ENCODE measurements at regions not wholly inside any gene's neighbourhood (a gene's known extent, or its start where the extent isn't known, plus 50 kb on each side); places are given as distances from the start of the nearest gene placed in this dataset.
A peak's percentile ranks its signal among the peaks of the same experiment; 100 is the strongest.

DNA sequence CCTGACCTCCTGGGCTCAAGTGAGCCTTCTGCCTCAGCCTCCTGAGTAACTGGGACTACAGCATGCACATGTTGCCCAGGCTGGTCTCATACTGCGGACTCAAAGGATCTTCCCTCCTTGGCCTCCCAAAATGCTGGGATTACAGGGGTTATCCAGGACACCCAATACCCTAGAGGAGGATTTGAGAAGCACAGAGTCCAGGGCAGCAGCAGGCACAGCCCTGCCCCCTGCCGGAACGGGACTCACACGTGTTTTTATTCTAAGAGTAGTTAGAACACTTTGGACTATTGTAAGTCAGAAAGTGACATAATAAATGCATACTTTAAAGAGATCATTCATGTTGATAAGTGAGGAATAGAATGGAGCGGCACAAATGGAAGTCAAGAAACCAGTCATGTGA is 80.2 kb downstream of the C6orf118 start:
- DNase-seq (ENCODE audit: low read depth) = no peak

GRCh38 chr6:165227644-165228329 is 81.6 kb downstream of the C6orf118 start:
- peak; percentile 46 for DNase-seq (ENCODE audit: low read depth)

DNA sequence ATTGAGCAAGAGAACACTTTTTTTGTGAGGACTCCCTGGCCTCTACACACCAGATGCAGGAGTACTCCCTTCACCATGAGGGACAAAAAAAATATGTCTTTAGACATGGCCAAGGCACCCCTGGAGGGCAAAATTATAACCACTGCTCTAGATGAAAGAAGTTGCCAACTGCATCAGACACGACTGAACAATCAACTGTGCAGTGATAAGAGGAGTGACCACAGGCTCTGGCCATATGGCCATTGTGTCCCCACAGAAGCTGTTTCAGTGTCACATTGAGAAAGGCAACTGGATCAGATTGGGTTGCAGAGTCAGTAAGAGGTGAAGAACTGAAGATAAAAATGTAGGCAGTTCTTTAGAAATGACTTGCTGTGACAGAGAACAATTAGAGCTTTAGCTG is 85.7 kb downstream of the C6orf118 start:
- DNase-seq (ENCODE audit: low read depth) = no peak

- no peak for DNase-seq (ENCODE audit: low read depth)
These were observed 86.3 kb downstream of the C6orf118 start for GRCh38 chr6:165223101-165223500.

DNA sequence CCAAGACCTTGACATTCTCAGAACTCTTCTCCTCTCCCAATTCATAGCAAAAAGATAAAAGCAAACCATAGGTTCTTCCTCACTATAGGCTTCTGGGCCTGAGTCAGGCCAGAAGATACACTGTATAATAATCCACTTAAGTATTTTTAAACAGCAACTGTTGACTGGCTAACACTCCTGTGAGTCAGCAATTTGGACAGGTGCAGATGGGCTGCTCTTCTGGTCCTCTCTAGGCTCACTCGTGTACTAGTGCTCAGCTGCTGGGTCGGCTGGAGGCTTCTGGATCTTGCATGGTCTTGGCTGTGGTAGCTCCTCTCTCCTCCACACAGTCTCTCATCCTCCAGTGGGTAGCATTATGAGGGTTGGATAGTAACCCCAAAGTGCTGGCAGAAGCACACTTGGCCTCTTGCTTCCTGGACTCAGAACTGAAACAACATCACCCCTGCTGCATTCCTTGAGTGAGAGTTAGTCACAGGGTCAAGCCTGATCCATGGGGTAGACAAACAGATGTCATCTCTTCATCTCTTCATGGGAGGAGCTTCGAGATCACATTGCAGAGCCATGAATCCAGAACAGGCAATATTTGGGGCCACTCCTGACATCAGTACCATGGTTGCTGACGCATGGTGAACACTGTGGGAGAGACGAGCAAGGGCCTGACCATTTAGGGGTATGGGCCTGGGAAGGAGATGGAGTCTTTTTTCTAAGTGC is 86.9 kb downstream of the C6orf118 start:
- no peak for DNase-seq (ENCODE audit: low read depth)

GRCh38 chr6:165220045-165220444 is 89.4 kb downstream of the C6orf118 start:
- no peak for DNase-seq (ENCODE audit: low read depth)

- no peak for DNase-seq (ENCODE audit: low read depth)
These were observed 89.8 kb downstream of the C6orf118 start for GRCh38 chr6:165219629-165220028.

DNA sequence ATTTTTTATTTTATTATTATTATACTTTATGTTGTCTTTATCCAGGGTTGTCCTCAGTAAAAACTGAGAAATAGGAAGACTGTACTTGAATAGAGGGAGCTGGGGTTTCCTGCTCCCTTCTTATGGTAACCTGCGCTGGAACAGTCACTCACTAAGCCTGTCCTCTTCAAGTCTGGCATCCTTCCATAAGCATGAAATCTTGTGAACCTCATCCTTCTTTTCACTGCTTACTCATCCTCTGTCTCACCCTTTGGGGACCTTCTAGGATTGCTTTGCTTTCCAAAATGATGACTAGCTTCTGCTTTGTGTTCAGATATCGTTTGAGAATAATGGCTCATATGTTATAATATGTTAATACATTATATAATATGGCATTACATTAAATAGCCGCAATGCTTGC is 90.6 kb downstream of the C6orf118 start:
- DNase-seq (ENCODE audit: low read depth) = peak; percentile 57

- DNase-seq (ENCODE audit: low read depth) = no peak
These were observed 102.6 kb downstream of the C6orf118 start for GRCh38 chr6:165206798-165207197.

GRCh38 chr6:165205632-165206031 is 103.8 kb downstream of the C6orf118 start:
- no peak for DNase-seq (ENCODE audit: low read depth)

DNA sequence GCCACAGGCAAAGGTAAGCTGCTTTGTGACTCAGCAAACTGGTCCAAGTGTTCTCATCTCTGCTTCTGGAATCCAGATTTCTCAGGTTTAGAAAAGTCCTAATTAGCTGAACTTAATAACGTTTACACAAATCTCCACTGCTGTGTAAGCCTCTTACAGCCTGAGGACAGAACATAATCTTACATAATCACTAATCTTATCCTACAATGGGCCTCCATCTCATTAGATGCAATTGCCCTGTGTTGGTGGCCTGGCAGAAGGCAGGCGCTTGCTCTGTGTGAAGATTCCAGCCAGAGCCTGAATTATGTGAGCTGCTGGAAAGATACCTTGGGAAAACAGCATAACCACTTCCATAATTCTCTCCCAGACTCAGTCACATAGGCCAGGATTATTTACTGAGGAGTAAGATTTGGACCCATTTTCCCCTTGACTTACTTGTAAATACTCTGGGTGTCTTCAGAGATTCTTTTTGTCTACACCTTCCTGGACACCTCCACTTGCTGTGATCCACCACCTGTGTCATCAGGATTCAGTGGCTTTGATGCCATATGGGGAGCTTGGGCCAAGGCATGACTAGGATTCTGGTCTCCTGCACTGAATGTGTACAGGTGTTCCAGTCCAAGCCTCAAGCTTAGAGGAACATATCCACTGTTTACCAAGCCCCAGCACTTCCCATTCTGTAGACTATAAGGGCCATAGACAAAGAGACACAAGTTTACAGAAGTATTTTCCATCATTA is 104.4 kb downstream of the C6orf118 start:
- DNase-seq (ENCODE audit: low read depth) = no peak

DNA sequence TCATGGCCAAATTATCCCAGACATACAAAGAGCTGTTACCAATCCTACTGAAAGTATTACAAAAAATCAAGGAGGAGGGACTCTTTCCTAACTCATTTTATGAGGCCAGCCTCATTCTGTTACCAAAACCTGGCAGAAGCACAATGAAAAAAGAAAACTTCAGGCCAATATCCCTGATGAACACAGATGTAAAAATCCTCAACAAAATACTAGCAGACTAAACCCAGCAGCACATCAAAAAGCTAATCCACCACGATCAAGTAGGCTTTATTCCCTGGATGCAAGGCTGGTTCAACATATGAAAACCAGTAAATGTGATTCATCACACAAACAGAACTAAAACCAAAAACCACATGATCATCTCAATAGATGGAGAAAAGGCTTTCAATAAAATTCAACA is 109.2 kb downstream of the C6orf118 start:
- DNase-seq (ENCODE audit: low read depth) = no peak

- DNase-seq (ENCODE audit: low read depth) = no peak
These were observed 117.9 kb downstream of the C6orf118 start for GRCh38 chr6:165191461-165191860.

GRCh38 chr6:165186441-165187205 is 122.8 kb downstream of the C6orf118 start:
- no peak for DNase-seq (ENCODE audit: low read depth)

DNA sequence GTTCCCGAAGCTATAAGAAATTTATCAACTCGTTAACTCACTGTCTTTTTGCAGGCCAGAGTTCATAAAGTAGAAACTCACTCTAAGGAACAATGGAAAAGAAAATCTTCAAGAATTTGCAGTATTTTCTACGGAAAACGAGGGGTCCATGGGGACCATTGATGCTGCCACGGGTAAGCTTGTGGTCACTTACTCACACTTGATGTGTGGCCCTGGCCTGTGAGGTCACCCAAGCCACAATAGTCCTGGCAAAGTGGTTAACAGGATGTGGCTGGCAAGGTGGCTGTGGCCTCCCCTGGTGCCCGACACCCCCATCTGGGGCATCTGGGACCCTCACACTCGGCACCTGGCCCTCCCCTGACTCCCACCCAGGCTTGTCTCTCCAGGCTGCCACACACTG is 123.4 kb downstream of the C6orf118 start:
- DNase-seq (ENCODE audit: low read depth) = peak; percentile 40

- DNase-seq (ENCODE audit: low read depth) = peak; percentile 48
These were observed 125.0 kb downstream of the C6orf118 start for GRCh38 chr6:165184192-165184979.

DNA sequence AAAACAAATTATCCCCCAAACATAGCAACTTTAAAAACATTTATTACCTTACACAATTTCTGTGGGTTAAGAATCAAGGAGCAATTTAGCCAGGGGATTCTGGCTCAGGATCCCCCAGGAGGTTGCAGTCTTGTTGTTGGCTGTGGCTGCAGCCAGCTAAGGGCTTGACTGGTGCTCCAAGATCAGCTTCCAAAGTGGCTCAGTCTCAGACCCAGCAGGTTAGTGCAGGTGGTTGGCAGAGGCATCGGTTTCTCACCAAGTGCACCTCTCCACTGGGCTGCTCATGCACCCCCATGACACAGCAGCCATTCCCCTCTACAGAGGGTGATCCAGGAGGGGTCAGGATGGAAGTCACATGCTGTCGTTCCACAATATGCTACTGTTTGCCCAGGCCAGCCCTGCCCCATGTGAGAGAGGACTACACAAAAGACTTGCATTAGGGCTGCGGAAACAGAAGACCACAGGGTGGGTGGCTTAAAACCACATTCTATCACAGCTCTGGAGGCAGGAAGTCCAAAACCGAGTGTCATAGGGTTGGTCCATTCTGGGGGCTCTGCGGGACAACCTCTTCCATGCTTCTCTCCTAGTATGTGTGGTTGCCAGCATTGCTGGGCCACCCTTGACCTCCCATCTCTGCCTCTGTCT is 125.8 kb downstream of the C6orf118 start:
- DNase-seq (ENCODE audit: low read depth) = peak; percentile 37

GRCh38 chr6:165183071-165183470 is 126.3 kb downstream of the C6orf118 start:
- DNase-seq (ENCODE audit: low read depth) = no peak

DNA sequence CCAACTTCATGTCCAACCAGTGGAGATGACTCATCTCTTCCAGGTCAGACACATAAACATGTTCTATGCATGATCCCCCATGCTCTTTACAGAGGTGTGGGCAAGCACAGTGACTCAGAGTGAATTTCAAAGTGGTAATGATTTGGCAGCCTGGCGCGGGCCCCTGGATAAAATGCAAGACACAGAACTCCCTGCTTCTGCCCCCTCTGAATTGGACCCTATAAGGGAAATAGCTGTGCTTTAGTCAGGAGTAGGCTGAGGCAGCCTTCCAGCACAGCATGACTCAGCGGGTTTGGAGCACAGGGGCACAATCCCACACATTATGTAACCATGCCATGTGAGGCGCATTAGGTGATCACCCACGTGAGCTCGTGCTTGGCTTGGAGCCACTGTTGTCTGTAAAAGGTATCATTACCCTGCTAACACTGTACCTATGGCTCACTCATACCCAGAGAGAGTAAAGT is 127.4 kb downstream of the C6orf118 start:
- peak; percentile 83 for DNase-seq (ENCODE audit: low read depth)

DNA sequence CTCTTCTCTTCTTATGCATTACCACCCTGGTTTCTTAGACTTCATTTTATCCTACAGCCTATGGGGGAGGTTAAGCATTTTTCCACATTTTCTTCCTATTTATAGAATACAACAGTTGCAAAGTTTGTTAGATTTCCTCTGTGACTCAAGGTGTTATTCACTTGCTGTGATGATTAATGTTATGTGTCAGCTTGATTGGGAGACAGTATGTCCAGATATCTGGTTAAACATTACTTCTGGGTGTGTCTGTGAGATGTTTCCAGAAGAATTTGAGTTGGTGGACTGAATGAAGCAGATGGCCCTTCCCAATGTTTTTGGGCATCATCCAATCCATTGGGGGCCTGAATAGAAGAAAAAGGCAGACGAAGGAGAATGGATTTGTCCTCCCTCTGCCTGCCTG is 131.3 kb downstream of the C6orf118 start:
- DNase-seq (ENCODE audit: low read depth) = peak; percentile 34

- no peak for DNase-seq (ENCODE audit: low read depth)
These were observed 135.9 kb downstream of the C6orf118 start for GRCh38 chr6:165173484-165173883.
